Panc1 (cell line): ENCODE measurements at regions not wholly inside any gene's neighbourhood (a gene's known extent, or its start where the extent isn't known, plus 50 kb on each side); places are given as distances from the start of the nearest gene placed in this dataset.

Source experiments
- CTCF ChIP-seq: fragments of 450-650 bp; IDR thresholded peaks from 2 replicates; pipeline ENCODE4 v1.5.1; 2017; ENCODE audit warnings: mild to moderate bottlenecking
- POLR2AphosphoS5 ChIP-seq: IDR thresholded peaks from 2 replicates; pipeline ENCODE4 v1.6.1; 2012; ENCODE audit warnings: mild to moderate bottlenecking, low read depth, low read length, moderate library complexity
- SIN3A ChIP-seq: IDR thresholded peaks from 2 replicates; pipeline ENCODE4 v1.6.1; 2012; ENCODE audit warnings: low read depth, mild to moderate bottlenecking, low read length, moderate library complexity, borderline replicate concordance; ENCODE audit not compliant: insufficient read depth

GRCh38 chr3:175914785-175915184 is 1055.7 kb downstream of the NAALADL2 start:
- TF ChIP-seq CTCF (no peak), POLR2AphosphoS5 (no peak), SIN3A (no peak)
